ENCODE measurements at regions not wholly inside any gene's neighbourhood (a gene's known extent, or its start where the extent isn't known, plus 50 kb on each side); places are given as distances from the start of the nearest gene placed in this dataset.

DNA sequence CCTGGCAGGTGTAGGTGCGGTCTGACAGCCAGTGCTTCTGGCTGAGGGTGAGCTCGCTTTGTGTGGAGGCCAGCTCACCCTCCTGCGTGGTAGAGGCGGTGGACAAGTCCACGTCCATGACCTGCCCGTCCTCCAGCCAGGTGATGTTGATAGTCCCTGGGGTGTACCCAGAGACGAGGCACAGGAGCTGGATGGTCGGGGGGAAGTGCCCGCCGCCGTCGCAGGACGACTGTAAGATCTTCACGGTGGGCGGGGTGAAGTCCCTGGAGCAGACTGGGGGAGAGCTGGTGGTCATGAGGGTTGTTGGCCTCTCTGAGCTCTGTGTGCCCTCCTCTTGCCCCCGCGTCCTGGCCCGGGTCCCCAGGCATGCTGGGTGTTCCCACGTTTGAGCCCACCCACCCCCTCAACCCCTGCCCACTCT lies 74.6 kb downstream of the TMEM121 start:
- TF ChIP-seq EZH2 (IDR thresholded peaks at IDR 0.05; ENCODE audit: insufficient read depth, low read length), result no peak
- no peak for TF ChIP-seq CTCF (IDR thresholded peaks at IDR 0.05; ENCODE audit: insufficient read depth, low read depth, low read length)
- Mint-ChIP-seq H3K27ac (ENCODE audit: unreplicated experiment) (no peak overlapping the region), H3K4me1 (ENCODE audit: low read depth, unreplicated experiment) (no peaks in the 10 kb centered on the region), H3K27me3 (ENCODE audit: low read depth, unreplicated experiment) (no peaks in the 10 kb centered on the region), H3K36me3 (ENCODE audit: low read depth, unreplicated experiment) (no peaks in the 10 kb centered on the region), H3K4me3 (ENCODE audit: unreplicated experiment) (no peak overlapping the region), H3K9me3 (ENCODE audit: unreplicated experiment) (peaks cover 18% of the 10 kb centered on the region)
- H4K20me1 ChIP-seq (ENCODE audit: insufficient read depth, low read length), result no peaks in the 10 kb centered on the region
- no peak overlapping the region for H3K4me3 ChIP-seq (ENCODE audit: insufficient read depth, low read depth, low read length)
- H3K27ac ChIP-seq (ENCODE audit: low read depth, low read length), result no peak overlapping the region
- FAIRE-seq (no peak), DNase-seq (ENCODE audit: low read depth) (no peak)
- H3K9ac ChIP-seq (ENCODE audit: low read length), result no peak overlapping the region
- H3K4me1 ChIP-seq (ENCODE audit: insufficient read depth, low read length), result no peaks in the 10 kb centered on the region
- H3K79me2 ChIP-seq (ENCODE audit: insufficient read depth, low read length), result no peaks in the 10 kb centered on the region
- H3K4me2 ChIP-seq (ENCODE audit: low read length), result no peak overlapping the region
- peaks cover 8% of the 10 kb centered on the region for H3K9me3 ChIP-seq (ENCODE audit: insufficient read depth, low read depth, low read length)
- no peaks in the 10 kb centered on the region for H3K36me3 ChIP-seq (ENCODE audit: insufficient read depth, low read length)
- no peak overlapping the region for H2AFZ ChIP-seq (ENCODE audit: low read depth, low read length)
- no peaks in the 10 kb centered on the region for H3K27me3 ChIP-seq (ENCODE audit: insufficient read depth, low read length)

- H3K27me3 ChIP-seq (ENCODE audit: insufficient read depth, low read length), result no peaks in the 10 kb centered on the region
- H3K4me2 ChIP-seq (ENCODE audit: low read length), result no peak overlapping the region
- no peak overlapping the region for H3K27ac ChIP-seq (ENCODE audit: low read depth, low read length)
- FAIRE-seq, result no peak
- no peak overlapping the region for H3K4me3 ChIP-seq (ENCODE audit: insufficient read depth, low read depth, low read length)
- Mint-ChIP-seq H3K9me3 (ENCODE audit: unreplicated experiment) (peaks cover 18% of the 10 kb centered on the region), H3K36me3 (ENCODE audit: low read depth, unreplicated experiment) (no peaks in the 10 kb centered on the region), H3K27me3 (ENCODE audit: low read depth, unreplicated experiment) (no peaks in the 10 kb centered on the region), H3K27ac (ENCODE audit: unreplicated experiment) (no peak overlapping the region), H3K4me1 (ENCODE audit: low read depth, unreplicated experiment) (no peaks in the 10 kb centered on the region), H3K4me3 (ENCODE audit: unreplicated experiment) (no peak overlapping the region)
- DNase-seq (ENCODE audit: low read depth), result no peak
- no peaks in the 10 kb centered on the region for H3K79me2 ChIP-seq (ENCODE audit: insufficient read depth, low read length)
- no peak overlapping the region for H3K9ac ChIP-seq (ENCODE audit: low read length)
- H4K20me1 ChIP-seq (ENCODE audit: insufficient read depth, low read length), result no peaks in the 10 kb centered on the region
- no peaks in the 10 kb centered on the region for H3K4me1 ChIP-seq (ENCODE audit: insufficient read depth, low read length)
- no peak overlapping the region for H2AFZ ChIP-seq (ENCODE audit: low read depth, low read length)
- no peak for TF ChIP-seq CTCF (IDR thresholded peaks at IDR 0.05; ENCODE audit: insufficient read depth, low read depth, low read length)
- TF ChIP-seq EZH2 (IDR thresholded peaks at IDR 0.05; ENCODE audit: insufficient read depth, low read length), result no peak
- peaks cover 11% of the 10 kb centered on the region for H3K9me3 ChIP-seq (ENCODE audit: insufficient read depth, low read depth, low read length)
- H3K36me3 ChIP-seq (ENCODE audit: insufficient read depth, low read length), result no peaks in the 10 kb centered on the region
These were observed 75.2 kb downstream of the TMEM121 start for GRCh38 chr14:105601360-105602242.

DNA sequence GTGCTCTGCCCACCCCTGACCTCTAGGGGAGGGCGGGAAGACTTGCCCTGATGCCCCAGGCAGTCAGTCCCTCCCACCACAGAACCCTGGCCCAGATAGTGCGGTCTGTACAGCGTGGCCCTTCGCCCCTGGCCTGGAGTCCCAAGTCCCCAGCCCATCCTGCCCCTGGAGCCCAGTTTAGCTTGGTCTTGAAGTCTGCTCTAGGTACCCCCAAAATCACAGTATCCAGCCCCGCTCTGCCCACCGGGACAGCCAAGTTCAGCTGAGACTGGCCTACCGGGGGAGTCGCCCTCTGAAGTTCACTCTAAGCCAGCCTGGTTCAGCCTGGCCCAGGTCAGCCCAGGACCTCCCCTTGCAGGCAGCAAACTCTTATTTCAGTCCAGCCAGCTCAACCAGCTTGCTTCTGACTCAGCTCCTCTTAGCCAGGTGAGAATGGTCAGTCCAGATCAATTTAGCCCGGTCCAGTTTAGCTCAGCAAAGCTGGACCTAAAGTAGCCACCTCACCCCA lies 75.9 kb downstream of the TMEM121 start:
- Histone ChIP-seq H3K4me2 (ENCODE audit: low read length) (no peak overlapping the region), H2AFZ (ENCODE audit: low read depth, low read length) (no peak overlapping the region), H3K79me2 (ENCODE audit: insufficient read depth, low read length) (no peaks in the 10 kb centered on the region), H3K9me3 (ENCODE audit: insufficient read depth, low read depth, low read length) (peaks cover 11% of the 10 kb centered on the region), H3K4me3 (ENCODE audit: insufficient read depth, low read depth, low read length) (no peak overlapping the region), H3K27me3 (ENCODE audit: insufficient read depth, low read length) (no peaks in the 10 kb centered on the region), H3K9ac (ENCODE audit: low read length) (no peak overlapping the region), H3K36me3 (ENCODE audit: insufficient read depth, low read length) (no peaks in the 10 kb centered on the region), H3K4me1 (ENCODE audit: insufficient read depth, low read length) (no peaks in the 10 kb centered on the region), H4K20me1 (ENCODE audit: insufficient read depth, low read length) (no peaks in the 10 kb centered on the region), H3K27ac (ENCODE audit: low read depth, low read length) (no peak overlapping the region)
- Mint-ChIP-seq H3K9me3 (ENCODE audit: unreplicated experiment) (peaks cover 18% of the 10 kb centered on the region), H3K36me3 (ENCODE audit: low read depth, unreplicated experiment) (no peaks in the 10 kb centered on the region), H3K4me1 (ENCODE audit: low read depth, unreplicated experiment) (no peaks in the 10 kb centered on the region), H3K27me3 (ENCODE audit: low read depth, unreplicated experiment) (no peaks in the 10 kb centered on the region), H3K27ac (ENCODE audit: unreplicated experiment) (no peak overlapping the region), H3K4me3 (ENCODE audit: unreplicated experiment) (no peak overlapping the region)
- no peak for DNase-seq (ENCODE audit: low read depth)
- TF ChIP-seq CTCF (IDR thresholded peaks at IDR 0.05; ENCODE audit: insufficient read depth, low read depth, low read length) (no peak), EZH2 (IDR thresholded peaks at IDR 0.05; ENCODE audit: insufficient read depth, low read length) (no peak)
- FAIRE-seq, result no peak
